ENCODE measurements at regions not wholly inside any gene's neighbourhood (a gene's known extent, or its start where the extent isn't known, plus 50 kb on each side); places are given as distances from the start of the nearest gene placed in this dataset.

- TF ChIP-seq POLR2A (IDR thresholded peaks at IDR 0.05): no peak
- no peak for TF ChIP-seq CTCF (IDR thresholded peaks at IDR 0.05)
These were observed 900.6 kb upstream of the CDH9 start for GRCh38 chr5:27938989-27939388.
